ENCODE measurements at regions not wholly inside any gene's neighbourhood (a gene's known extent, or its start where the extent isn't known, plus 50 kb on each side); places are given as distances from the start of the nearest gene placed in this dataset.

DNA sequence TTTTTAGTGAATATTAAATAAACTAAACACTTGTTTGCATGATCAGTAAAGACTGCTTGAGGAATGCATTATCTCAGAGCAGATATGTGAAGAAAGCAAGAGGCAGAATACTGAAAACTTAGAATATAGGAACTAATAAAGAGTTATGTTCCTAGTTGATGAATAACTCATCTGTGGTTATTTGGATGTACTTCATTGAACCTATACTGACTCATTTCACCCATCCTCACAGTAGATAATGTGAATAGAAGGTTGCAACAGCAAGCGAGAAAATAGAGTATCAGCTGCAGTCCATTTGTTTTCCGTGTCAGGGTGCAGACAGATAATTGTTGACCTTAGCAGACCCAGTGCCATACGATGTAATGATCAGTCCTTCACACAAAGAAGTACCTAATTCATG is 945.7 kb upstream of the LRRTM1 start:
- no peak for TF ChIP-seq ZNF274 (IDR thresholded peaks at IDR 0.05; ENCODE audit: low read depth, low read length)
- no peak for TF ChIP-seq YY1 (IDR thresholded peaks at IDR 0.05; ENCODE audit: insufficient read depth, insufficient read length)

All from NT2/D1 (cell line).